Calu3 (cell line): ENCODE measurements at regions not wholly inside any gene's neighbourhood (a gene's known extent, or its start where the extent isn't known, plus 50 kb on each side); places are given as distances from the start of the nearest gene placed in this dataset.

Source experiments
- BruUV-seq: library from RNA; stranded (reverse); fragments of 400-500 nt; replicated peaks from 2 replicates; lab custom pipeline; 2021; lab: Mats Ljungman, UMichigan
- CTCF ChIA-PET: fragments of 300-600 bp; sonication (Branson Sonifier 250); formaldehyde crosslinking; loops from one replicate; lab custom pipeline; 2022; ENCODE audit warnings: antibody characterized with exemption; lab: Charles Lee
- DNase-seq: peaks from one replicate; pipeline ENCODE4 v3.0.0; 2022
- H3K27ac Mint-ChIP-seq: one replicate; pipeline ENCODE4 v1.8.0; 2022; ENCODE audit warnings: mixed read lengths; ENCODE audit not compliant: unreplicated experiment
- H3K27me3 Mint-ChIP-seq: one replicate; pipeline ENCODE4 v1.8.0; 2022; ENCODE audit warnings: mixed read lengths; ENCODE audit not compliant: unreplicated experiment
- H3K36me3 Mint-ChIP-seq: one replicate; pipeline ENCODE4 v1.8.0; 2022; ENCODE audit warnings: mild to moderate bottlenecking, moderate library complexity, mixed read lengths; ENCODE audit not compliant: insufficient read depth, unreplicated experiment
- H3K4me1 Mint-ChIP-seq: one replicate; pipeline ENCODE4 v1.8.0; 2022; ENCODE audit warnings: mild to moderate bottlenecking, low read depth, mixed read lengths; ENCODE audit not compliant: unreplicated experiment
- H3K4me3 Mint-ChIP-seq: one replicate; pipeline ENCODE4 v1.8.0; 2022; ENCODE audit warnings: mild to moderate bottlenecking, low read depth, moderate library complexity, mixed read lengths; ENCODE audit not compliant: unreplicated experiment
- H3K9me3 Mint-ChIP-seq: one replicate; pipeline ENCODE4 v1.8.0; 2022; ENCODE audit warnings: low read depth, mixed read lengths; ENCODE audit not compliant: unreplicated experiment
- intact Hi-C: fragments of 100-400 bp; cut with micrococcal nuclease; formaldehyde crosslinking; loops from one replicate; pipeline ENCODE4 v1.10.0; 2022; ENCODE audit not compliant: unreplicated experiment
- TF ChIP-seq, protein P1 (sequence below): fragments of 200-600 bp; IDR thresholded peaks from one replicate; pipeline ENCODE4 v1.8.0; 2022; ENCODE audit warnings: antibody characterized with exemption; ENCODE audit not compliant: unreplicated experiment

GRCh38 chr2:6079405-6079804 lies 387.2 kb downstream of the SOX11 start:
- CTCF ChIA-PET: no interaction called here
- peaks cover 21% of the 10 kb centered on the region for H3K4me1 Mint-ChIP-seq
- intact Hi-C loops: loop anchor here (10.0 kb wide), 1 partner anchor 125 kb away; no protein-coding TSS in a partner anchor
- TF ChIP-seq, protein P1, sequence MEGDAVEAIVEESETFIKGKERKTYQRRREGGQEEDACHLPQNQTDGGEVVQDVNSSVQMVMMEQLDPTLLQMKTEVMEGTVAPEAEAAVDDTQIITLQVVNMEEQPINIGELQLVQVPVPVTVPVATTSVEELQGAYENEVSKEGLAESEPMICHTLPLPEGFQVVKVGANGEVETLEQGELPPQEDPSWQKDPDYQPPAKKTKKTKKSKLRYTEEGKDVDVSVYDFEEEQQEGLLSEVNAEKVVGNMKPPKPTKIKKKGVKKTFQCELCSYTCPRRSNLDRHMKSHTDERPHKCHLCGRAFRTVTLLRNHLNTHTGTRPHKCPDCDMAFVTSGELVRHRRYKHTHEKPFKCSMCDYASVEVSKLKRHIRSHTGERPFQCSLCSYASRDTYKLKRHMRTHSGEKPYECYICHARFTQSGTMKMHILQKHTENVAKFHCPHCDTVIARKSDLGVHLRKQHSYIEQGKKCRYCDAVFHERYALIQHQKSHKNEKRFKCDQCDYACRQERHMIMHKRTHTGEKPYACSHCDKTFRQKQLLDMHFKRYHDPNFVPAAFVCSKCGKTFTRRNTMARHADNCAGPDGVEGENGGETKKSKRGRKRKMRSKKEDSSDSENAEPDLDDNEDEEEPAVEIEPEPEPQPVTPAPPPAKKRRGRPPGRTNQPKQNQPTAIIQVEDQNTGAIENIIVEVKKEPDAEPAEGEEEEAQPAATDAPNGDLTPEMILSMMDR: no peak
- H3K36me3 Mint-ChIP-seq: no peaks in the 10 kb centered on the region
- no TSS peak for BruUV-seq
- no peaks in the 10 kb centered on the region for H3K27me3 Mint-ChIP-seq
- no peaks in the 10 kb centered on the region for H3K9me3 Mint-ChIP-seq
- no peak for DNase-seq
- H3K4me3 Mint-ChIP-seq: no peak overlapping the region
- H3K27ac Mint-ChIP-seq: no peak overlapping the region

DNA sequence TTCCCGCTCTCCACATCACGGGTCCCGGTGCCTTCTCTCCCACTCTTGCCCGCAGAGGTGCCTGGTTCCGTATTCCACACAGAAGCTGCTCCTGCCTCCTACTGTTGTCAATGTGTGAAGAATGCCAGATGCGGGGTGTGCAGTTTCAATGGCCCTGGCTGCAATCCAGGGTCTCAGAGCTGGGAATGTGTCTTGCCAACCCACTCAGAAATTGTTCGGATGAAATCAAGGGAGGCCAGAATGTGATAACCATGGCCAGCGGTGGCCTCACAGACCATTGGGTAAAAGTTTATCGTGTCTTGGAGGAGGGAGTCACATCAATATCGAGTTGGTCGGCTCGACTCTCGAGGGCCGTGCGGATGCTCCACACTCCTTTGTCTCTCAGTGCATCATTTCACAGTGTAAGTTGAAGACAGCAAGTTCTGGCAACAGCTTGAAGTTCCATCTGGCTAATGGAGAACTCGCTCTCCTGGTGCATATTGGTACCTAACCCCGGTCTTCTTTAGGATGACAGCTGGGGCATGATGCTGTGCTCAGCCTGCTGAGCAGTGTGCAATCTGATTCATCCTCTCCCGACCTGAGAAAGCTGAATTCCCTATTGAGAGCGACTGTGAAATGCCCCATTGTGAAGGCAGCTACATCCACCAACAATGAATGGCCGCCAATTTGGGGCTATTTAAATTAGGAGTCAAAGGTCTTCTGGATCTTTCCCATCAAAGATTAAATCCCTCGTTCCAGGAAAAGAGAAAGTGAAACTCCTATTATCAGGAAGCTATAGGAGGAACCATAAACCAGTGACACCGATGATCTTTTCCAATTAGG lies 389.0 kb downstream of the SOX11 start:
- no peaks in the 10 kb centered on the region for H3K9me3 Mint-ChIP-seq
- no peaks in the 10 kb centered on the region for H3K36me3 Mint-ChIP-seq
- TF ChIP-seq, protein P1: no peak
- BruUV-seq: no TSS peak
- H3K27ac Mint-ChIP-seq: no peak overlapping the region
- intact Hi-C loops: no loop called here
- H3K27me3 Mint-ChIP-seq: no peaks in the 10 kb centered on the region
- H3K4me1 Mint-ChIP-seq: peaks cover 21% of the 10 kb centered on the region
- H3K4me3 Mint-ChIP-seq: no peak overlapping the region
- CTCF ChIA-PET: interaction anchor here (0.7 to 0.9 kb wide), 2 partner anchors 9 to 11 kb away, joined by 3 to 5 read pairs; no protein-coding TSS in a partner anchor
- no peak for DNase-seq

DNA sequence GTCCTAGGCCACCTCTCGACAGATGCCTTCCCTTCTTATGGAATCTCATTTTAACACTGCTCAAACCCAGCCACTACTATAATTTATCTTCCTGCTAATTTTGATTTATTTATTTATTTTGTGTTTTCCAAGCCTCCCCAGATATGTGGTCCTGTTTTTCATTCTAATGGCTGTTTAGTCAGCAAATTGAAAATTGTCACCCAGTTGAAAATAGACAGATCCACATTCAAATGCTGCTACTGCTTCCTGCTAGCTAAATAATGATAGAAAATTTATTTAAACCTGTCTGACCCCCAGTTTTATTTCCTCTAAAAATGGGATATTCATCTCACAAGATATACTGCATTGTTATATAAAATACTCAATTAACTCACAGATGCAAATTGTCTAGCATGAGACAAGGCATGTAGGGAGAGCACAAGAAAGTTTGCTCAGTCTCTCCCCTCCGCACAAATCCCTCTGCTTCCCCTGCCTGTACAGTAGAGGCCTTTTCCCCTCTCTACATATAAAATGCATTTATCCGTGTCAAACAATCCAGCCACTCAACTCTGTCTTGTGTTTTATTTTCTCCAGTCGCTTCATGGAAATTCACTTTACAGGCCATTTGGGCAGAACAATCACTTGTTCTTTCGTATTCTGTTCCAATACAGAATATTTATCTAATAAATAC lies 389.9 kb downstream of the SOX11 start:
- Mint-ChIP-seq H3K27me3 (no peaks in the 10 kb centered on the region), H3K36me3 (no peaks in the 10 kb centered on the region), H3K4me1 (peaks cover 21% of the 10 kb centered on the region), H3K9me3 (peaks cover 6% of the 10 kb centered on the region), H3K27ac (no peak overlapping the region), H3K4me3 (no peak overlapping the region)
- no peak for DNase-seq
- CTCF ChIA-PET: interaction anchor here (0.9 kb wide), 1 partner anchor 10 kb away, joined by 5 read pairs; no protein-coding TSS in a partner anchor
- no TSS peak for BruUV-seq
- intact Hi-C loops: no loop called here
- TF ChIP-seq, protein P1: no peak

GRCh38 chr2:6082625-6083018 lies 390.4 kb downstream of the SOX11 start:
- Mint-ChIP-seq H3K36me3 (no peaks in the 10 kb centered on the region), H3K4me1 (peaks cover 17% of the 10 kb centered on the region), H3K9me3 (peaks cover 9% of the 10 kb centered on the region), H3K4me3 (no peak overlapping the region), H3K27ac (no peak overlapping the region), H3K27me3 (no peaks in the 10 kb centered on the region)
- no TSS peak for BruUV-seq
- TF ChIP-seq, protein P1: no peak
- CTCF ChIA-PET: no interaction called here
- intact Hi-C loops: no loop called here
- DNase-seq: no peak
